A549 (cell line): ENCODE measurements at regions not wholly inside any gene's neighbourhood (a gene's known extent, or its start where the extent isn't known, plus 50 kb on each side); places are given as distances from the start of the nearest gene placed in this dataset.

ENCODE experiments used
- CHD4 ChIP-seq: fragments of 200-600 bp; sonication (generic); IDR thresholded peaks from 2 replicates; pipeline ENCODE4 v1.6.1; 2016; ENCODE audit warnings: antibody characterized with exemption, mild to moderate bottlenecking, borderline replicate concordance
- CTCF ChIP-seq: fragments of >200 bp; sonication (Bioruptor Twin); formaldehyde crosslinking; IDR thresholded peaks from 3 replicates; pipeline ENCODE4 v1.5.1; 2016
- HOXB5 ChIP-seq: fragments of 250-450 bp; sonication (Bioruptor Pico); IDR thresholded peaks from 2 replicates; pipeline ENCODE4 v1.5.0; 2020; ENCODE audit warnings: mild to moderate bottlenecking, moderate library complexity
- JUN ChIP-seq, 2 experiments: fragments of >200 bp; sonication (Bioruptor Twin); formaldehyde crosslinking; IDR thresholded peaks; 2 replicates in 1 of 2; 3 replicates in 1 of 2; pipeline ENCODE4 v1.6.1; 2016 to 2017
- RAD21 ChIP-seq, 2 experiments: fragments of >200 bp in 1 of 2; sonication (Bioruptor Twin) in 1 of 2; formaldehyde crosslinking in 1 of 2; IDR thresholded peaks in 1 of 2; conservative IDR thresholded peaks in 1 of 2; 2 replicates in 1 of 2; 3 replicates in 1 of 2; pipeline ENCODE4 v1.6.1; 2012 to 2018; ENCODE audit warnings: inconsistent platforms in 1 of 2
- RNF2 ChIP-seq: fragments of 200-600 bp; sonication (generic); IDR thresholded peaks from 2 replicates; pipeline ENCODE4 v1.6.1; 2016; ENCODE audit warnings: low read depth, mild to moderate bottlenecking, antibody characterized with exemption, moderate library complexity, borderline replicate concordance

- TF ChIP-seq CTCF = no peak
- no peak for TF ChIP-seq RAD21 (conservative IDR thresholded peaks at IDR 0.05 in 1 of 2, IDR thresholded peaks at IDR 0.05 in 1 of 2)
- no peak for TF ChIP-seq CHD4
- TF ChIP-seq JUN (IDR thresholded peaks at IDR 0.05) = no peak
- no peak for TF ChIP-seq HOXB5 (CRISPR knock-in tag)
- no peak for TF ChIP-seq RNF2
These were observed 889.0 kb downstream of the TBC1D22A start for GRCh38 chr22:47651216-47651987.
